Globus pallidus (tissue), 1 donor: ENCODE measurements at regions not wholly inside any gene's neighbourhood (a gene's known extent, or its start where the extent isn't known, plus 50 kb on each side); places are given as distances from the start of the nearest gene placed in this dataset.
"Not testable (repeated sequence)": the region's sequence is repeated elsewhere in the genome, so short reads cannot be mapped to it uniquely, and the experiment has no call there.

ENCODE experiments used
- DNase-seq: peaks from one replicate; pipeline ENCODE4 v3.0.0-alpha.2; 2015; ENCODE audit warnings: low spot score

- no peak for DNase-seq
Measured at GRCh38 chr7:42720991-42721796, 190.7 kb downstream of the C7orf25 start.

DNA sequence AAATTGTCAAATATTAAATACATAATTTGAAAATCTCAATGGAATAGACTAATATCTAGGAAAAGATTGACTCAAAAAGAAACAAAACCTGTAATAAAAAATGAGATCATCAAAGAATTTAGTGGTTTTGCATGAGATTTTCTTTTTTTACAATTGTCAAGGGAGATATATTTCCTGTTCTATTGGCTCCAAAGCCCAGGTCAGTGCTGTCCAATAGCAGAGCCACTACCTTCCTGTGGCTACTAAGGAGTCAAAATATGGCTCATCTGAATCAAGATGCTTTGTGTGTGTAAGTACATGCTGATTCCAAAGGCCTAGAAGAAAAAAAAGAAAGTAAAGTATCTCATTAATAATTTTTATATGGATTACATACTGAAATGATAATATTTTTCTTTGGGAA is 191.9 kb downstream of the C7orf25 start:
- DNase-seq, result no peak

- DNase-seq, result not testable (repeated sequence)
Measured at GRCh38 chr7:42718466-42718865, 193.4 kb downstream of the C7orf25 start.

- no peak for DNase-seq
Measured at GRCh38 chr7:42714356-42714755, 197.5 kb downstream of the C7orf25 start.

- DNase-seq, result no peak
Measured at GRCh38 chr7:42709284-42709683, 202.6 kb downstream of the C7orf25 start.

DNA sequence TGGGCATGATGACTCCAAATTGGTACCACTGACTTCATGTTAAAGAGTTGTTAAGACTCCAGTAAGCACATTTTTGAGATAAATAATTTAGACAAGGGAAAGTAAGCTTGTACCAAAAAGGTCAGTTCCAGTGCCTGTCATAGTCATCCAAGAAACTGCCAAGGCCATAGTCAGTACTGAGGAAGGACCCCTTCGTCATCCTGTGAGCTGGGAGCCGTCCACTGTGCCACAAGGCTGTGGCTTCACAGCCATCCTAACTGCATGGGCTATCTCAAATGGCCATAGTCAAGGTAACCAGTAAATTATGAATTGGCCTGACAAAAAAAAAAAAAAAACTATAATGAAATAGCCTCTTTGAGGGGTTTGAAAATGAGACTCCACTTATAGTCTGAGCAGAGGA is 207.2 kb downstream of the C7orf25 start:
- no peak for DNase-seq

DNA sequence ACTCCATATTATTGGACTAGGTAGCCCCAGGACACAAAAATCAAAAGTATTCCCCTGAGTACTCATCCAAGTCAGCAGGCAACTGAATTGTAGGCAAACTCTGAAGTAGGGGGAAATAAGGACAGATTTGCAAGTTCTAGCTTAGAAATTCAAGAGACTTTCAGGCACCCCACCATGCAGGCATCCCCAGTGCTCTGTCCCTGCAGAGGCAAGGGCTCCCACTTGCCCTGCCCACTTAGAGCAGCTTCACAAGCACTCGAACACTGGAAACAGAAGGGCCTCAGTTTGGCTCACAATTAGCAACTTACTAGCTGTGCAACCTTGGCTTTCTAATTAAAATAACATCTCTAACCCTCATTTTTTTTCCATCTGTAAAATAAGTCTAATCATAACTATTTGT is 209.2 kb downstream of the C7orf25 start:
- no peak for DNase-seq

GRCh38 chr7:42700406-42701327 is 211.2 kb downstream of the C7orf25 start:
- DNase-seq, result no peak

- no peak for DNase-seq
Measured at GRCh38 chr7:42699380-42700178, 212.3 kb downstream of the C7orf25 start.

GRCh38 chr7:42698600-42699374 is 213.1 kb downstream of the C7orf25 start:
- DNase-seq, result no peak

- DNase-seq, result no peak
Measured at GRCh38 chr7:42694894-42695507, 216.9 kb downstream of the C7orf25 start.

- DNase-seq, result no peak
Measured at GRCh38 chr7:42693722-42694121, 218.1 kb downstream of the C7orf25 start.

GRCh38 chr7:42692621-42693020 is 219.2 kb downstream of the C7orf25 start:
- DNase-seq, result no peak

GRCh38 chr7:42690794-42691639 is 220.9 kb downstream of the C7orf25 start:
- DNase-seq, result peak; percentile 43

DNA sequence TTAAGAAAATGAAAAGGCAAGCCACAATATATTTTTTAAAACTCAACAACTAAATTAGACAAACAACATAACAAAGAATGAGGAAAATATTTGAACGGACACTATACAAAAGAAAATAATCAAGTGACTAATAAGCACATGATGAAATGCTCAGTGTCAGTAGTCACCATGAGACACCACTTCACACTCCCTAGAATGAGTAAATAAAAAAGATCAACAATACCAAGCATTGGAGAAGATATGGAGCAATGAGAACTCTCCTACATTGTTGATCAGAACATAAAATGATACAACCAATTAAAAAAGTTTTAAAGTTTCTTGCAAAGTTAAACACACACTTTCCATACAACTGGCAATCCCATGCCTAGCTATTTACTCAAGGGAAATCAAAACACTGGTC is 222.2 kb downstream of the C7orf25 start:
- no peak for DNase-seq

DNA sequence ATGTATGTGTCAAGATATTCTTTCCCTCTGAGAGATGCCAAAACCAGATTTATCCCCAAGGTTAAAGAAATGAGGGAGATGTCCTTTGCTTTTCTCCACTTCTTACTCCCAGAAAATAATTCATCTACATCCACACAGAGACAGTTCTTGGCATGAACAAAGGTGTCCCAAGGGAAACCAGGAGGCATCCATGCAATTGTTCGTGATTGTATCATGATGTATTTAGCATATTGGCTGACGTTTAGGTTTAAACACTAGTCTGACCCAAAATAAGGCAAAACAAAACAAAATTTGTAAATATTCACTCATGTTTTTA is 223.9 kb downstream of the C7orf25 start:
- no peak for DNase-seq

DNA sequence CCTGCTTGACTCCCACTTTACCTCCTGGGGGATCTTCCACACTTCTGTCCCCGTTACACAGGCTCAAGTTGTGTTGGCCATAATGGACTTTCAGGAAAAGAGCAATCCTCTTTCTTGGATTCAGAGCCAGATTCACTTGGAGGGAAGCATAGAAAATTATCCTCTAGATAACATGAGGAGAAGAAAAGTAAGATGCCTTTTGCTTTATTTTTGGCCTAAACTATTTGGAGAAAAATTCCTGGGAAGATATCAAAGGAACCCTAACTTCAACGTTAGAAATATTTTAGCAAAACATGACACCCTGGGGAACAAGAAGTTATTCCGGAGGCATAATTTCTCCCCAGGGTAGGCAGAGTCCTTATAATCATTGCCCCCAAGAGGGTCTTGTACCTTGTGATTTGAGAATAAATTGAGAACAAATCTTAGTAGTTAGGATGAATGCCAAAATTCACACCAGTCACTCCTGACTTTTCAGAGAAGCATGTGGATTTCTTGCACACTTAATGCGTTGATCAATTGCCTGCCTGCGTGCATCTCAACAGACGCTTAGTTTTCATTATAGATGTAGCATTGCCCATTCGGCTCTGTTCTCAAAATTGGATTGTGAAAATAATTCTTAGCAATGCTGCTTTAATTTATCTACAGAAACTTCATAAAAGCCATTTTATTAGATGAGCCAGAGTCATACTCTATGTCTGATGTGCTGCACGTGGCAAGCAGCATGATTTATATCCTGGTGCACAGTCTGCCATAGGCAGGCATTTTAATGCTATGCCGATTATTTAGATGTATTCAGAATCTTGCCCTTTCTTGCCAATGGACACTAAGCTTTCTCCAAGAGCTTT is 224.4 kb downstream of the C7orf25 start:
- no peak for DNase-seq

DNA sequence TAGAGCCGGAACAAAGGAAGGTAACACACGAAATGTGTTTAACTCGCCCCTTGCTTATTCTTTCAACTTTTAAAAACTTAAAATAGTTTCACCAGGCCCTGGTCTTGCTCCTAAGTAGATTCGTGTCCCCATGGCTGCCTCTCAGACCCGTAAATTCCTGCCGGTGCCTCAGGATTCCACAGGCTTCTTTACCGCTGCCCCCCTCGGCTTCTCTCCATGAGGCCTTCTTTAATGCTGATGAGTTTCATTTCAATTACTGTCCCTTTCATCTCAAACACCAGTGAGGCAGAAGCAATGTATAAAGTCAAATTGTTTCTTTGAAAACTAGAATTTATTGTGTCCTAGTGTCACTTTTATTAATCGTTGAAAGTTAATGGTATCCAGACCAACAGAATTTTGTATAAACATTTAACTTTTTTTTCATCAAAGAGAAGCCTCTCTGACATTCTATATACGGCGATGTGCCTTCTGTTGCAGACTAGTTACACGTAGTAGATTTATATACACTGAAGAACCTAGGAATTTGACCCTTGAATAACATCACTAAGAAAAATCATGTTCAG is 225.2 kb downstream of the C7orf25 start:
- DNase-seq, result no peak

GRCh38 chr7:42685911-42686310 is 226.0 kb downstream of the C7orf25 start:
- no peak for DNase-seq
